ENCODE measurements at regions not wholly inside any gene's neighbourhood (a gene's known extent, or its start where the extent isn't known, plus 50 kb on each side); places are given as distances from the start of the nearest gene placed in this dataset.

- H3K27ac Mint-ChIP-seq: no peak overlapping the region
- H3K4me1 Mint-ChIP-seq: no peaks in the 10 kb centered on the region
- no peaks in the 10 kb centered on the region for H3K36me3 Mint-ChIP-seq
- no peak overlapping the region for H3K4me3 Mint-ChIP-seq
- CTCF ChIA-PET: no interaction called here
- H3K27me3 Mint-ChIP-seq: peaks cover 37% of the 10 kb centered on the region
- no peak for DNase-seq
- ATAC-seq: no peak
- H3K9me3 Mint-ChIP-seq (ENCODE audit: low read depth): no peaks in the 10 kb centered on the region
Measured at GRCh38 chr2:120865656-120866055, 130.0 kb downstream of the GLI2 start.

GRCh38 chr2:120866071-120866470 is 130.4 kb downstream of the GLI2 start:
- ATAC-seq (no peak), DNase-seq (no peak)
- Mint-ChIP-seq H3K27ac (no peak overlapping the region), H3K4me1 (no peaks in the 10 kb centered on the region), H3K9me3 (ENCODE audit: low read depth) (no peaks in the 10 kb centered on the region), H3K36me3 (no peaks in the 10 kb centered on the region), H3K27me3 (peaks cover 37% of the 10 kb centered on the region), H3K4me3 (no peak overlapping the region)
- CTCF ChIA-PET: no interaction called here

GRCh38 chr2:120866483-120867140 is 130.9 kb downstream of the GLI2 start:
- H3K4me3 Mint-ChIP-seq: no peak overlapping the region
- H3K27ac Mint-ChIP-seq: no peak overlapping the region
- peaks cover 37% of the 10 kb centered on the region for H3K27me3 Mint-ChIP-seq
- ATAC-seq: no peak
- DNase-seq: no peak
- CTCF ChIA-PET: no interaction called here
- H3K9me3 Mint-ChIP-seq (ENCODE audit: low read depth): no peaks in the 10 kb centered on the region
- no peaks in the 10 kb centered on the region for H3K4me1 Mint-ChIP-seq
- H3K36me3 Mint-ChIP-seq: no peaks in the 10 kb centered on the region

GRCh38 chr2:120867290-120868241 is 131.9 kb downstream of the GLI2 start:
- DNase-seq (no peak), ATAC-seq (no peak)
- CTCF ChIA-PET: no interaction called here
- Mint-ChIP-seq H3K4me1 (no peaks in the 10 kb centered on the region), H3K27me3 (peaks cover 37% of the 10 kb centered on the region), H3K36me3 (no peaks in the 10 kb centered on the region), H3K27ac (no peak overlapping the region), H3K9me3 (ENCODE audit: low read depth) (no peaks in the 10 kb centered on the region), H3K4me3 (no peak overlapping the region)

GRCh38 chr2:120868366-120868765 is 132.7 kb downstream of the GLI2 start:
- H3K36me3 Mint-ChIP-seq: no peaks in the 10 kb centered on the region
- DNase-seq (no peak), ATAC-seq (no peak)
- H3K27ac Mint-ChIP-seq: no peak overlapping the region
- H3K4me3 Mint-ChIP-seq: no peak overlapping the region
- no peaks in the 10 kb centered on the region for H3K4me1 Mint-ChIP-seq
- CTCF ChIA-PET: no interaction called here
- H3K9me3 Mint-ChIP-seq (ENCODE audit: low read depth): no peaks in the 10 kb centered on the region
- peaks cover 37% of the 10 kb centered on the region for H3K27me3 Mint-ChIP-seq

GRCh38 chr2:120869036-120869729 is 133.5 kb downstream of the GLI2 start:
- Mint-ChIP-seq H3K27me3 (peaks cover 37% of the 10 kb centered on the region), H3K36me3 (no peaks in the 10 kb centered on the region), H3K4me1 (no peaks in the 10 kb centered on the region), H3K9me3 (ENCODE audit: low read depth) (no peaks in the 10 kb centered on the region), H3K4me3 (no peak overlapping the region), H3K27ac (no peak overlapping the region)
- ATAC-seq (no peak), DNase-seq (no peak)
- CTCF ChIA-PET: no interaction called here

- H3K27me3 Mint-ChIP-seq: peaks cover 37% of the 10 kb centered on the region
- H3K9me3 Mint-ChIP-seq (ENCODE audit: low read depth): no peaks in the 10 kb centered on the region
- no peaks in the 10 kb centered on the region for H3K36me3 Mint-ChIP-seq
- ATAC-seq (no peak), DNase-seq (no peak)
- CTCF ChIA-PET: no interaction called here
- H3K27ac Mint-ChIP-seq: no peak overlapping the region
- H3K4me3 Mint-ChIP-seq: no peak overlapping the region
- no peaks in the 10 kb centered on the region for H3K4me1 Mint-ChIP-seq
Measured at GRCh38 chr2:120869730-120870466, 134.2 kb downstream of the GLI2 start.

- DNase-seq (no peak), ATAC-seq (no peak)
- no peaks in the 10 kb centered on the region for H3K9me3 Mint-ChIP-seq (ENCODE audit: low read depth)
- CTCF ChIA-PET: no interaction called here
- peaks cover 37% of the 10 kb centered on the region for H3K27me3 Mint-ChIP-seq
- H3K27ac Mint-ChIP-seq: no peak overlapping the region
- H3K36me3 Mint-ChIP-seq: no peaks in the 10 kb centered on the region
- no peaks in the 10 kb centered on the region for H3K4me1 Mint-ChIP-seq
- H3K4me3 Mint-ChIP-seq: no peak overlapping the region
Measured at GRCh38 chr2:120870467-120870788, 134.8 kb downstream of the GLI2 start.

- H3K36me3 Mint-ChIP-seq: no peaks in the 10 kb centered on the region
- no peaks in the 10 kb centered on the region for H3K9me3 Mint-ChIP-seq (ENCODE audit: low read depth)
- no peak overlapping the region for H3K27ac Mint-ChIP-seq
- no peak for ATAC-seq
- no peak for DNase-seq
- no peaks in the 10 kb centered on the region for H3K4me1 Mint-ChIP-seq
- CTCF ChIA-PET: no interaction called here
- H3K27me3 Mint-ChIP-seq: peaks cover 34% of the 10 kb centered on the region
- no peak overlapping the region for H3K4me3 Mint-ChIP-seq
Measured at GRCh38 chr2:120871016-120871635, 135.5 kb downstream of the GLI2 start.

GRCh38 chr2:120871881-120872620 is 136.4 kb downstream of the GLI2 start:
- DNase-seq: no peak

GRCh38 chr2:120873958-120874887 is 138.6 kb downstream of the GLI2 start:
- no peaks in the 10 kb centered on the region for H3K9me3 Mint-ChIP-seq (ENCODE audit: low read depth)
- CTCF ChIA-PET: no interaction called here
- no peaks in the 10 kb centered on the region for H3K4me1 Mint-ChIP-seq
- no peak overlapping the region for H3K4me3 Mint-ChIP-seq
- peaks cover 4% of the 10 kb centered on the region for H3K27me3 Mint-ChIP-seq
- no peaks in the 10 kb centered on the region for H3K36me3 Mint-ChIP-seq
- DNase-seq (no peak), ATAC-seq (no peak)
- H3K27ac Mint-ChIP-seq: no peak overlapping the region

More at GRCh38 chr2:120871881-120872620, 136.4 kb downstream of the GLI2 start:
- H3K4me3 Mint-ChIP-seq: no peak overlapping the region
- ATAC-seq: no peak
- CTCF ChIA-PET: no interaction called here
- no peaks in the 10 kb centered on the region for H3K9me3 Mint-ChIP-seq (ENCODE audit: low read depth)
- no peaks in the 10 kb centered on the region for H3K36me3 Mint-ChIP-seq
- peaks cover 25% of the 10 kb centered on the region for H3K27me3 Mint-ChIP-seq
- no peaks in the 10 kb centered on the region for H3K4me1 Mint-ChIP-seq
- no peak overlapping the region for H3K27ac Mint-ChIP-seq

GRCh38 chr2:120874888-120875275 is 139.2 kb downstream of the GLI2 start:
- H3K4me1 Mint-ChIP-seq: no peaks in the 10 kb centered on the region
- H3K9me3 Mint-ChIP-seq (ENCODE audit: low read depth): no peaks in the 10 kb centered on the region
- H3K27me3 Mint-ChIP-seq: no peaks in the 10 kb centered on the region
- no peak overlapping the region for H3K27ac Mint-ChIP-seq
- ATAC-seq (no peak), DNase-seq (no peak)
- H3K36me3 Mint-ChIP-seq: no peaks in the 10 kb centered on the region
- H3K4me3 Mint-ChIP-seq: no peak overlapping the region
- CTCF ChIA-PET: no interaction called here
